Fibroblast of mammary gland (primary cell): ENCODE measurements at regions not wholly inside any gene's neighbourhood (a gene's known extent, or its start where the extent isn't known, plus 50 kb on each side); places are given as distances from the start of the nearest gene placed in this dataset.
"Not testable (repeated sequence)": the region's sequence is repeated elsewhere in the genome, so short reads cannot be mapped to it uniquely, and the experiment has no call there.

Experiments
- DNase-seq: peaks from one replicate; pipeline ENCODE4 v3.0.0-alpha.2; 2010; ENCODE audit warnings: low read depth
- H3K4me3 ChIP-seq: 2 replicates; pipeline ENCODE4 v1.5.1; 2011; ENCODE audit warnings: low read depth, mild to moderate bottlenecking, low read length, moderate library complexity; ENCODE audit not compliant: control insufficient read depth
- TF ChIP-seq, protein P1 (sequence below): conservative IDR thresholded peaks from 2 replicates; pipeline ENCODE4 v1.5.1; 2011; ENCODE audit warnings: low read depth, low read length, inconsistent platforms; ENCODE audit not compliant: control insufficient read depth, insufficient read depth

DNA sequence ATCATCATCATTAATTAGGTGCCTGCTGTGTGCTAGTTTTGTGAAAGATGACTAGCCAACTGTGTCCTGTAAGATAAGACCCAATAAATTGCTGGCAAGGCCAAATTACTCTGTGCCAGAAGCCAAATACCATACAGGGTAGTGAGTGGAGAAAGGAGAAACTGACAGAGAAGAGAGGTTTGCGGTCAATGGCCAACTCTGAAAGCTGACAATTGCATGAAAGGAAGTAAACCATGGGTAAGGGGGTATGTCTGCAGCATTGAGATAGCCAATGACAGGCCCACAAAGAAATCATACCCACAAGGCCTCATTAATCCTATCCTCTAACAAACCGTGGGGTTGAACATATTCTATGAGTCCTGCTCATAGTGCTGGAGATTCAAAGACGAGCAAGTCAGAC is 236.6 kb upstream of the CCDC196 start:
- TF ChIP-seq, protein P1, sequence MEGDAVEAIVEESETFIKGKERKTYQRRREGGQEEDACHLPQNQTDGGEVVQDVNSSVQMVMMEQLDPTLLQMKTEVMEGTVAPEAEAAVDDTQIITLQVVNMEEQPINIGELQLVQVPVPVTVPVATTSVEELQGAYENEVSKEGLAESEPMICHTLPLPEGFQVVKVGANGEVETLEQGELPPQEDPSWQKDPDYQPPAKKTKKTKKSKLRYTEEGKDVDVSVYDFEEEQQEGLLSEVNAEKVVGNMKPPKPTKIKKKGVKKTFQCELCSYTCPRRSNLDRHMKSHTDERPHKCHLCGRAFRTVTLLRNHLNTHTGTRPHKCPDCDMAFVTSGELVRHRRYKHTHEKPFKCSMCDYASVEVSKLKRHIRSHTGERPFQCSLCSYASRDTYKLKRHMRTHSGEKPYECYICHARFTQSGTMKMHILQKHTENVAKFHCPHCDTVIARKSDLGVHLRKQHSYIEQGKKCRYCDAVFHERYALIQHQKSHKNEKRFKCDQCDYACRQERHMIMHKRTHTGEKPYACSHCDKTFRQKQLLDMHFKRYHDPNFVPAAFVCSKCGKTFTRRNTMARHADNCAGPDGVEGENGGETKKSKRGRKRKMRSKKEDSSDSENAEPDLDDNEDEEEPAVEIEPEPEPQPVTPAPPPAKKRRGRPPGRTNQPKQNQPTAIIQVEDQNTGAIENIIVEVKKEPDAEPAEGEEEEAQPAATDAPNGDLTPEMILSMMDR: no peak
- no peak for DNase-seq
- H3K4me3 ChIP-seq: no peak overlapping the region

DNA sequence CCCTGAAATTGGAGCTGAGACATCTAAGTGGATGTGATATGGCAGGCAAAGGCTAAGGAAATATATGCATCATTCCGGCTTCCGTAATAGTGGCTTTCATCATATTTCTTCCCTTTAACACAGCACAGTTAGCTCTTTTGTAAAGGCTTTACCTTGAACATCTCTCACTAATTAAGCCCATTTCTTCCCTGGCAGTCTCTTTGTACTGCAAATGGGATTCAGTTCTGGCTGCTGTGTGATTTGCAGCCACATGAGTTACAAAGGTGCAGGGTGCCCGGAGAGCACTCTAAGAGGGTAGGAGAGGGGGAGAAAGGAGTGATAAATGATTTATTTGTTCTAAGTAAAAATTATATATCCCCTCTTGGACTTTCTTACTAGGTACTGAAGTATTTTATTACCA is 232.1 kb upstream of the CCDC196 start:
- TF ChIP-seq, protein P1: no peak
- no peak overlapping the region for H3K4me3 ChIP-seq
- DNase-seq: no peak

DNA sequence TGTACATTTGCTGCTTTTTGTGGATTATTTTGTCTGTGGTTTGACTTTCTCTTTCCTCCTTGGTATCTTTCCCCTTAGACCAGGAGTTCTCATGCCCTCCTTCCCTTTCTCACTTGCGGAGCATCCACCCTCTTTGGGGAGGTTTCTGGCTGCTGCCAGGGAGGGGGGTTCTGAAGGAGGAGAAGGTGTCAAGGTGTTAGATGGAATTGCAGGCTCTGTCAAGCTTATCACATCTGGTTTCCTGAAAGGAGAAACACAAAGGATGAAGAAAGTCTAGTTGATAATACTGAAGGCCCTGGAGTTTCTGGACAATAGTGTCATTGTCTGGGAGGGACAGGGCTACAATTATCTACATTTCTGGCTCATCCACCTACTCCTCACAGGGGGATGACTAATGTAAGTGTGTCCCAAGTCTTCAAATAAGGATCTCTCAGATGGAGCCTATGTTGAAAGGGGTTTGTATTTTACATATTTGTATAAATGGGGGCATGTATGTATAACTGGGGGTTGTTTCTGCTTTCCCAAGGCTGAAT is 217.3 kb upstream of the CCDC196 start:
- TF ChIP-seq, protein P1: no peak
- no peak overlapping the region for H3K4me3 ChIP-seq
- no peak for DNase-seq

DNA sequence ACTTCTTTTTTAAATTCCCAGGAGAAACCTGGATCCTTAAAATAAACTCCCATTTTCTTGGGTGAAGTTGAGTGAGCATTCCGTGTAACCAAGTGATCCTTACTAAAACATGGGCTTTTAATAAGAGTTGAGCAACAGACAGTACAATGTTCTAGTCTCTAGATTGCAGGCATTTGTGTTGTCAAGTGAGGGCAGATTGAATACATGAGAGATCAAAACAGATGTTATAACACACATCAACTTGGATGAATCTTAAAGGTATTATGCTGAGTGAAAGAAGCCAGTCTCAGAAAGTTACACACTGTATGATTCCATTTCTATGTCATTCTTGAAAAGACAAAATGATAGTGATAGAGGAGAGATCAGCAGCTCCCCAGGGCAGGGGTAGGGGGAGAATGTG is 213.9 kb upstream of the CCDC196 start:
- no peak for DNase-seq
- H3K4me3 ChIP-seq: no peak overlapping the region
- TF ChIP-seq, protein P1: no peak

DNA sequence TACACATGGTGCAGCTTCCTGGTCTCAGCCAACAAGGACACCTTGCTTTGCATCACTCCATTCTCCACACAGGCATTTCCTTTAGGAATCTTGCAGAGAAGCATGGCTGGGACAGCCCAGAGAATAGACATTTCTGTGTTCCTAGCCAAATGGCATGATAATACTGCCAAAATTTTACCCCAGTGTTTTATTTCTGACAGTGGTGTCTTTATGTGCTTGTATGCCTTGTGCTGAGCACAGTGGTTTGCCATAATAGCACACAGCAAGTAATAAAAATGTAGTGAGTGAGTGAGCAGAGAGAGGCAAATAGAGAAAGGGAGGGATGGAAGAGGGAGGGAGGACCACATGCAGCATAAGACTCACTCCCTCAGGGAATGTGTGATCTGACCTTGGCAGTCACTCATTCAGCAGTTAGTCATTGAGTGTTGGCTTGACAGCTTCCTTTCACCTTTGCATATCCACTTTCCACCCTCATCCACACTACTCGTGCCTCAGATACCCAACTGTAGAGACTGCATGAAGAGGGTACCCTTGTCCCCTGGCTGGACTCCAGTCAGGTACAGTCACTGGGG is 212.8 kb upstream of the CCDC196 start:
- TF ChIP-seq, protein P1: no peak
- H3K4me3 ChIP-seq: no peak overlapping the region
- no peak for DNase-seq

DNA sequence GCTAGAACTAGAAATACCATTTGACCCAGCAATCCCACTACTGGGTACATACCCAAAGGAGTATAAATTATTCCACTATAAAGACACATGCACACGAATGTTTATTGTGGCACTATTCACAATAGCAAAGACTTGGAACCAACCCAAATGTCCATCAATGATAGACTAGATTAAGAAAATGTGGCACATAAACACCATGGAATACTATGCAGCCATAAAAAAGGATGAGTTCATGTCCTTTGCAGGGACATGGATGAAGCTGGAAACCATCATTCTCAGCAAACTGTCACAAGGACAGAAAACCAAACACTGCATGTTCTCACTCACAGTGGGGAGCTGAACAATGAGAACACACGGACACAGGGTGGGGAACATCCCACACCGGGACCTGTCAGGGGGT is 207.8 kb upstream of the CCDC196 start:
- not testable (repeated sequence) for DNase-seq, H3K4me3 ChIP-seq

DNA sequence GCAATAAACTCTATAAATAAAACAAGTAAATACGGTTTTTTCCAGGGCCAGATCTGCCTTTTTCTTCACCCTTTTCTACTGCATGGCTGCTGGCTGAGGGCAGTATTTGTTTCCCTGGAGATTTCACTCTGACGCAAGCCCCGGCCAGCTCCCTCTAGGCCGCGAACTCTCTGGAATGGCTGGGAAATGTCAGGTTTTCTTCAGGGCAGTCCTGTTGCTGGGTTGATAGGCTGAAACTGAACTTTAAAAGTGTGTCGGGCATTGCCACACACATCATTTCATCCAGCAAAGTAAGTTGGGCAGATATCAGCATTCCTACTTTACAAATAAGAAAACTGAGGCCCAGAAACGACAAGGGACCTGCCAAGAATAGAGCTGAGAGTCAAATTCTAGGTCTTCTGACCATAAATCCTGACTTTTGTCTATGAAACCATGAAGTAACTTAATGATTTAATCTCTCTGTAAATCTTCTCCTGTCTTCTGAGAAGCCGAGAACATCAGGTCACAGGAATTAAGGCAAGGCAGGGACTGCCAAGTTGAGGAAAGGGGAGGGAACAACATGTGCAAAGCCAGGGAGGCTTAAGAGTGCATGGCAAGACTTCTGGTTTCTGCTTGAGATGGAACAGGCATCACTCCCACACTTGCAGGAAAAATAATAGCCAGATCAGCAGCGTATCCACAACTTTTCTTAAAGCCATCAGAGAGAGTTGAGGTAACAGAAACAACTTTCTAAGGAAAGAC is 205.0 kb upstream of the CCDC196 start:
- TF ChIP-seq, protein P1: no peak
- H3K4me3 ChIP-seq: no peak overlapping the region
- peak; percentile 24 for DNase-seq
